IPS-NIHi7 (cell line): ENCODE measurements at regions not wholly inside any gene's neighbourhood (a gene's known extent, or its start where the extent isn't known, plus 50 kb on each side); places are given as distances from the start of the nearest gene placed in this dataset.

ENCODE experiments used
- DNase-seq: peaks from one replicate; pipeline ENCODE4 v3.0.0; 2012; ENCODE audit warnings: mixed read lengths; ENCODE audit errors: extremely low spot score

GRCh38 chr13:93140912-93141311 is 85.7 kb upstream of the GPC6 start:
- DNase-seq = no peak

GRCh38 chr13:93144031-93144430 is 82.6 kb upstream of the GPC6 start:
- DNase-seq = no peak

GRCh38 chr13:93145199-93145598 is 81.4 kb upstream of the GPC6 start:
- DNase-seq = no peak

- DNase-seq = no peak
Observed at GRCh38 chr13:93146584-93147297, 79.9 kb upstream of the GPC6 start.

- no peak for DNase-seq
Observed at GRCh38 chr13:93147298-93147645, 79.3 kb upstream of the GPC6 start.

GRCh38 chr13:93147946-93148345 is 78.7 kb upstream of the GPC6 start:
- DNase-seq = no peak

GRCh38 chr13:93151277-93151676 is 75.3 kb upstream of the GPC6 start:
- DNase-seq = no peak

- no peak for DNase-seq
Observed at GRCh38 chr13:93158565-93158964, 68.0 kb upstream of the GPC6 start.

GRCh38 chr13:93169980-93170379 is 56.6 kb upstream of the GPC6 start:
- DNase-seq = peak; percentile 12

- DNase-seq = no peak
Observed at GRCh38 chr13:93172109-93172508, 54.5 kb upstream of the GPC6 start.

GRCh38 chr13:93173654-93174053 is 53.0 kb upstream of the GPC6 start:
- DNase-seq = no peak

GRCh38 chr13:93174260-93174659 is 52.3 kb upstream of the GPC6 start:
- no peak for DNase-seq
